DOHH2 (cell line): ENCODE measurements at regions not wholly inside any gene's neighbourhood (a gene's known extent, or its start where the extent isn't known, plus 50 kb on each side); places are given as distances from the start of the nearest gene placed in this dataset.

Experiments
- H3F3A ChIP-seq: fragments of 200-600 bp; sonication (generic), shearing (Covaris generic); 2 replicates; pipeline ENCODE4 v1.6.0; 2016; ENCODE audit warnings: antibody characterized with exemption, mild to moderate bottlenecking; ENCODE audit not compliant: control insufficient read depth, insufficient read depth
- H3K27ac ChIP-seq: fragments of 200-600 bp; sonication (generic); 2 replicates; pipeline ENCODE4 v1.5.1; 2014; ENCODE audit warnings: low read depth, mild to moderate bottlenecking, low read length, moderate library complexity
- H3K27me3 ChIP-seq: fragments of 200-600 bp; sonication (generic); 2 replicates; pipeline ENCODE4 v1.6.1; 2014; ENCODE audit warnings: mild to moderate bottlenecking, low read length, mixed read lengths; ENCODE audit not compliant: control insufficient read depth
- H3K36me3 ChIP-seq: fragments of 200-600 bp; sonication (generic); 2 replicates; pipeline ENCODE4 v1.6.1; 2014; ENCODE audit warnings: mild to moderate bottlenecking, low read length, moderate library complexity, mixed read lengths; ENCODE audit not compliant: control insufficient read depth
- H3K4me1 ChIP-seq: fragments of 200-600 bp; sonication (generic); 2 replicates; pipeline ENCODE4 v1.6.1; 2014; ENCODE audit warnings: mild to moderate bottlenecking, low read length, mixed read lengths; ENCODE audit not compliant: control insufficient read depth
- H3K4me2 ChIP-seq: fragments of 200-600 bp; sonication (generic); 2 replicates; pipeline ENCODE4 v1.6.0; 2014; ENCODE audit warnings: mild to moderate bottlenecking, low read length, moderate library complexity
- H3K4me3 ChIP-seq: fragments of 200-600 bp; sonication (generic); 2 replicates; pipeline ENCODE4 v1.5.1; 2014; ENCODE audit warnings: mild to moderate bottlenecking, low read length, mixed read lengths
- H3K79me2 ChIP-seq: fragments of 200-600 bp; sonication (generic); 2 replicates; pipeline ENCODE4 v1.6.1; 2014; ENCODE audit warnings: mild to moderate bottlenecking, low read length, mixed read lengths; ENCODE audit not compliant: control insufficient read depth
- H3K9me2 ChIP-seq: fragments of 200-600 bp; sonication (generic); replicated peaks from 2 replicates; pipeline ENCODE4 v1.6.1; 2014; ENCODE audit warnings: mild to moderate bottlenecking, low read length, mixed read lengths; ENCODE audit not compliant: control insufficient read depth
- H3K9me3 ChIP-seq: fragments of 200-600 bp; sonication (generic); 2 replicates; pipeline ENCODE4 v1.6.1; 2014; ENCODE audit warnings: antibody characterized with exemption, low read length, mixed read lengths; ENCODE audit not compliant: control insufficient read depth, insufficient read depth
- H4K20me1 ChIP-seq: fragments of 200-600 bp; sonication (generic); 2 replicates; pipeline ENCODE4 v1.6.0; 2014; ENCODE audit warnings: low read depth, mild to moderate bottlenecking, antibody characterized with exemption, low read length, moderate library complexity; ENCODE audit not compliant: control insufficient read depth, insufficient read depth
- CTCF ChIP-seq: fragments of 200-600 bp; sonication (generic); IDR thresholded peaks from one replicate; pipeline ENCODE4 v1.5.1; 2014; ENCODE audit warnings: antibody characterized with exemption, mild to moderate bottlenecking, low read depth, low read length; ENCODE audit not compliant: poor library complexity, severe bottlenecking
- EZH2phosphoT487 ChIP-seq: fragments of 200-600 bp; sonication (generic); IDR thresholded peaks from 2 replicates; pipeline ENCODE4 v1.6.1; 2017; ENCODE audit warnings: borderline replicate concordance, mild to moderate bottlenecking, antibody characterized with exemption, low read length, moderate library complexity, mixed read lengths

DNA sequence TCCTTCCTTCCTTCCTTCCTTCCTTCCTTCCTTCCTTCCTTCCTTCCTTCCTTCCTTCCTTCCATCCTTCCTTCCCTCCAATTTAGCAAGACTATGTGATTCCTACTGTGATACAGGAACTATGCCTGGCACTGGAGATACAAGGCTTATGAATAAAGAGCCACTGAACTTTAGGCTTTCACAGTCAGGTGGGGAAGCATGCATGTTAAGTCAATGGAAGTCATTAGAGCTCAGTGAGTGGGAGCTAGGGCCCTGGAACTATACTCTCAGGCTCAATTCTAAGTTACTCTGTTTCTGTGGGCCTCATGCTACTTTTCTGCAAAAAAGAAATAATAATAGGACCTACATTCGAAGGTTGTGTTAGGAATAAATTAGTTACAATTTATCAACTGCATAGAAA is 527.6 kb upstream of the ZEB2 start:
- H3K27ac ChIP-seq = no peak overlapping the region
- H3K9me2 ChIP-seq = no peaks in the 10 kb centered on the region
- no peaks in the 10 kb centered on the region for H3K4me1 ChIP-seq
- TF ChIP-seq EZH2phosphoT487 = no peak
- TF ChIP-seq CTCF = no peak
- no peaks in the 10 kb centered on the region for H3K36me3 ChIP-seq
- no peak overlapping the region for H3K4me2 ChIP-seq
- H3K9me3 ChIP-seq = peaks cover 3% of the 10 kb centered on the region; the same call in 1 of the 2 replicates
- no peaks in the 10 kb centered on the region for H3K27me3 ChIP-seq
- H3K79me2 ChIP-seq = no peaks in the 10 kb centered on the region
- H3F3A ChIP-seq = no peaks in the 10 kb centered on the region
- H4K20me1 ChIP-seq = no peaks in the 10 kb centered on the region
- H3K4me3 ChIP-seq = no peak overlapping the region

DNA sequence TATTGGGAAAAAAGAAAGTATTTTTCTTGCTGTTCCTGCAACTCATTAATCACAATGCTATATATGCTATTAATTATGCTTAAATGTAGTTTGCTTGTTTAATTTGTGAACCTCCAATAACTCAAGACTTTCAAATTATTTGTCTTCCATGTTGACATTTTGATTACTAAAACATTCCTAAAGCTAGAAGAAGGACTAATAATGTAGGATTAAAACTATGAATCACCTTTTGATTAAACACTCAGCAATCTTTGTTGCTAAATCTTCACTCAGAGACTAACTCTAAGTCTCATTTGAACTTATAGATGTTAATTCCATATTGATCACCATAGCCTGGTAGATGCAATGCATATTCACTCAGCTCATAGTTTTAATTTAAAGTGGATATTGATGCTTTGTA is 524.6 kb upstream of the ZEB2 start:
- H3K4me1 ChIP-seq = no peaks in the 10 kb centered on the region
- H3K27ac ChIP-seq = no peak overlapping the region
- no peak overlapping the region for H3K4me3 ChIP-seq
- H3K9me3 ChIP-seq = peaks cover 3% of the 10 kb centered on the region; the same call in 1 of the 2 replicates
- no peaks in the 10 kb centered on the region for H3K27me3 ChIP-seq
- no peaks in the 10 kb centered on the region for H3K9me2 ChIP-seq
- no peak for TF ChIP-seq CTCF
- TF ChIP-seq EZH2phosphoT487 = no peak
- H3F3A ChIP-seq = no peaks in the 10 kb centered on the region
- no peaks in the 10 kb centered on the region for H3K79me2 ChIP-seq
- H3K36me3 ChIP-seq = no peaks in the 10 kb centered on the region
- H3K4me2 ChIP-seq = no peak overlapping the region
- H4K20me1 ChIP-seq = no peaks in the 10 kb centered on the region

DNA sequence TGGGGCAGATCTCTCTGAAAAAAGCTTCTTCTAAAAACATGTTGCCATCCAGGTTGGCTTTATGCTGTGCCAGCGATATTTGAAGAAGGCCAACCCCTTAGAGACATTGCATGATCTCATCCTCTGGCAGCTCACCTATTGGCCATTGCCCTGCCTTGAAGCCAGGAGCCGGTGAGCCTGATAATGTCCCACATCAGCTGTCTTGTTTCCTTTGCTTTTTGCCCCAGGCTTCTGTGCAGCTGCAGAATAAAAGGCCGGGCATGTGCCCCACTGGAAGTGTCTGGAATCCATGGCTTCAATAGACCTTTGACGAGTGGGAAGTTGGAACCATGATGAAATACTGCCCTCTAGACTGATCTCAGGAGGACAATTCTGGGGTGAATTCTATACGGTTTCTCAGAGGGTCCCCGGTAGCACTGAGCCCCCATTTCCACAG is 523.5 kb upstream of the ZEB2 start:
- Histone ChIP-seq H3K9me3 (peaks cover 3% of the 10 kb centered on the region; the same call in 1 of the 2 replicates), H3K36me3 (no peaks in the 10 kb centered on the region), H3F3A (no peaks in the 10 kb centered on the region), H3K4me3 (no peak overlapping the region), H3K27me3 (no peaks in the 10 kb centered on the region), H3K9me2 (no peaks in the 10 kb centered on the region), H3K79me2 (no peaks in the 10 kb centered on the region), H3K4me2 (no peak overlapping the region), H4K20me1 (no peaks in the 10 kb centered on the region), H3K27ac (no peak overlapping the region), H3K4me1 (no peaks in the 10 kb centered on the region)
- TF ChIP-seq CTCF (no peak), EZH2phosphoT487 (no peak)
